SJSA1 (cell line): ENCODE measurements at regions not wholly inside any gene's neighbourhood (a gene's known extent, or its start where the extent isn't known, plus 50 kb on each side); places are given as distances from the start of the nearest gene placed in this dataset.

ENCODE experiments used
- DNase-seq, 2 experiments: peaks; one replicate each; pipeline ENCODE4 v3.0.0-alpha.2; 2015 to 2020; ENCODE audit warnings: low spot score in 2 of 2, low read depth in 1 of 2
- H3K27ac ChIP-seq: fragments of 250-450 bp; sonication (Bioruptor Pico); 2 replicates; pipeline ENCODE4 v1.5.1; 2020; ENCODE audit warnings: mild to moderate bottlenecking, moderate library complexity
- H3K27me3 ChIP-seq: fragments of 250-450 bp; sonication (Bioruptor Pico); replicated peaks from 2 replicates; pipeline ENCODE4 v1.5.1; 2020; ENCODE audit warnings: mild to moderate bottlenecking, moderate library complexity
- H3K36me3 ChIP-seq: fragments of 250-450 bp; sonication (Bioruptor Pico); 2 replicates; pipeline ENCODE4 v1.5.1; 2020; ENCODE audit warnings: mild to moderate bottlenecking
- H3K4me1 ChIP-seq: fragments of 250-450 bp; sonication (Bioruptor Pico); replicated peaks from 2 replicates; pipeline ENCODE4 v1.6.1; 2021; ENCODE audit warnings: mild to moderate bottlenecking
- H3K4me3 ChIP-seq: fragments of 250-450 bp; sonication (Bioruptor Pico); 2 replicates; pipeline ENCODE4 v1.5.1; 2020; ENCODE audit warnings: mild to moderate bottlenecking
- H3K9me3 ChIP-seq: fragments of 250-450 bp; sonication (Bioruptor Pico); replicated peaks from 2 replicates; pipeline ENCODE4 v1.5.1; 2020; ENCODE audit warnings: mild to moderate bottlenecking

DNA sequence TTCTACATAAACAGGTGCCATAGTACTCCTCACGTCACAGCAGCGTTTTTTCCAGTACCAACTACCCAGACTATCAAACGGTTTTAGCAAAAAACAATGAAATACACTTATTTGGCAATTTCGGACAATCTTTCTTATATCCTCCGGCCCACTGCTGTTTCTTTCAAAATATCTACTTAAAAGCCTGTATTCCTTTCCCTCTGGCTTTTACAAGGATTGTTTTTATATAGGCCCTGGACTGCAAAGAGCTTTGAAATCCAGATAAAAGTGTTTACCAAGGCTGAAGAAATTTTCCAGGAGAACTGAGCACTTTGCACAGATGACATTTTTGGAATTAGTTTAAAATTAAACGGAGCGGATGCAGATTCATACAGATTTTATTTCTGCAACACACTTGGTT lies 255.9 kb upstream of the STARD13 start:
- H3K4me1 ChIP-seq = peaks cover 29% of the 10 kb centered on the region
- no peaks in the 10 kb centered on the region for H3K36me3 ChIP-seq
- H3K27me3 ChIP-seq = no peaks in the 10 kb centered on the region
- DNase-seq = no peak
- no peaks in the 10 kb centered on the region for H3K9me3 ChIP-seq
- H3K4me3 ChIP-seq = no peak overlapping the region
- peak overlapping the region; percentile 97 for H3K27ac ChIP-seq

GRCh38 chr13:33541962-33542308 lies 256.4 kb upstream of the STARD13 start:
- Histone ChIP-seq H3K27ac (peak overlapping the region; percentile 97), H3K4me3 (peak overlapping the region; percentile 33), H3K27me3 (no peaks in the 10 kb centered on the region), H3K9me3 (no peaks in the 10 kb centered on the region), H3K4me1 (peaks cover 26% of the 10 kb centered on the region), H3K36me3 (no peaks in the 10 kb centered on the region)
- no peak for DNase-seq

DNA sequence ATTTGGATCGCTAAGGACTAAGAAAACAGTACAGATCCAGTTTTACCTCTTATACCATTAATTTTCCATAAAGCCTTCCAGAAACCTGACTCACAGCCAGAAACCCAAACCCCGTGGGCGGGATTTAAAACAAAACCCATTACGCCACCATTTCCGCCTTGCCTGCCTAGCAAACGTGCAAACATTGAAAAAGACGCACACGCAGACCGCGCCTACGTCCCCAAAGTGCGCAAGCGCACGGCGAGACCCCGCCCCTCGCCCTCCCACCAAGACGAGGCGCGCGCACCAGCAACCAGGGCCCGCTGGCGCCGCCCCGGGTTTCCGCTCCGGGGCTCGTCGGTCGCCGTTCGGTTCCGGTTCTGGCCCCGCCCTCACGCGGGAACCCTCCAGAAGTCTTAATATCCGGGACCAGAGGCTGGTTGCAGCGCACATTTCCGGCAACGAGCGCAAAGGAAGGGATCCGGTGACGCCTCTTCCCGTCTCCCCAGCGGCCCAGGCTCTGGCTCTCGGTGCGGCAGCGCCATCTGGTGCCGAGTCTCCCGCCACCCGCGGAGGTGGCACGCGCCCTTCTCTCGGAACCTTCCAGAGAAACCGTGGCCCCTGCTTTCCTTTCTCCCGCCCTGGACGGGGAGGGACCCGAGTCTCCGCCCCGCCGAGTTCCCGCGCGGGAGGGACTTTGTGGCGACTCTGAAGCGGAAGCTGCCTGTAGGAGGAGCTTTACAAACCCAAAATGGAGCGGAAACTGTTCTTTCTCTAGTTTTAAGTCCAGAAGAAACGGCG lies 256.9 kb upstream of the STARD13 start:
- Histone ChIP-seq H3K27ac (peak overlapping the region; percentile 97), H3K4me3 (peak overlapping the region; percentile 33), H3K4me1 (peaks cover 23% of the 10 kb centered on the region), H3K9me3 (no peaks in the 10 kb centered on the region), H3K36me3 (no peaks in the 10 kb centered on the region), H3K27me3 (no peaks in the 10 kb centered on the region)
- DNase-seq = peak; percentile 97 to 99

DNA sequence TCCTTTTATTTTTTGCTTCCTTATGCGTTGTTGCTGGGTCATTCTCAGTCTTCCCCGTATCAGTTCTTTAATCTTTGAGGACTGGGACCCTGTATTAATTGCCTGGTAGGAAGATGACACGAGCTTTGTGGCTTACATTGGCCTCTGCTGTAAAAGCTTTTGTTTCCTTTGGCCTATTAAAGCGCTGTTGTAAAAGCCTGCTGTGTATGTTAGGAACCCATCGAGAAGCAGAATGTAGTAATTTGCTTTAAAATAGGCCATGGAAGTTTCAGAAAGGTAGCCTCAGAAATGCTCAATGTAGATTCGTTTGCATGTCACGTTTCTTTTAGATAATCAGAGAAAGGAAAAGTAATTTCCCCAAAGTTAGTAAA lies 257.5 kb upstream of the STARD13 start:
- no peak for DNase-seq
- Histone ChIP-seq H3K9me3 (no peaks in the 10 kb centered on the region), H3K4me3 (peak overlapping the region; percentile 33), H3K4me1 (peaks cover 19% of the 10 kb centered on the region), H3K36me3 (no peaks in the 10 kb centered on the region), H3K27me3 (no peaks in the 10 kb centered on the region), H3K27ac (peak overlapping the region; percentile 97)

DNA sequence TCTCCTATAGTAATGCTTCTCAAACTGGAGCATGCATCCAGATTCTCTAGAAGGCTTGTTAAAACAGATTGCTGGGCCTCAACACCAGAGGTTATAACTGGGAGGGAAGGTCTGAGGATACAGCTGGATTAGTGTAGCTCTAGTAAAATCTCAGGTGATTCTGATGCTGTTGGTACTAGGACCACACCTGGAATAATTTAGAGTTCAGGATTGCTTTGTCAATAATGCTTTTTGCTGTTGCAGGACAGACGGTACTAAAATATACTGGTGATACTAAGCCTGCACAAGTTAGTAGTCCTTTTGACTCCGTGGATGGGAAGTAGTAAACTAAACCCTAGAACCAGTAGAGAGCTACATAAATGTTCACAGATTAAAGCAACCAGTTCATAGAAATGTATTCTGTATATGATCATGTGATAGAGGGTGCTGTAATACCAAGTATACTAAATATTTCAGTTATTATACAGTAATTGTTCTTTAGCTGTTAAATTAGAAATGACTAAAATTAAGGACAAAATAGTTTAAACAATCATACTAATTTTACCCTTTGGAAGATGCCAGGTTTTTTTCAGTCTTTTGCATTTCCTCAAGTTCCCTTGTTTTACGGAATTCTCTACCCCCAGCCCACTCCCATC lies 258.2 kb upstream of the STARD13 start:
- Histone ChIP-seq H3K27ac (peak overlapping the region; percentile 97), H3K9me3 (no peaks in the 10 kb centered on the region), H3K27me3 (no peaks in the 10 kb centered on the region), H3K36me3 (no peaks in the 10 kb centered on the region), H3K4me1 (peaks cover 19% of the 10 kb centered on the region), H3K4me3 (no peak overlapping the region)
- no peak for DNase-seq

DNA sequence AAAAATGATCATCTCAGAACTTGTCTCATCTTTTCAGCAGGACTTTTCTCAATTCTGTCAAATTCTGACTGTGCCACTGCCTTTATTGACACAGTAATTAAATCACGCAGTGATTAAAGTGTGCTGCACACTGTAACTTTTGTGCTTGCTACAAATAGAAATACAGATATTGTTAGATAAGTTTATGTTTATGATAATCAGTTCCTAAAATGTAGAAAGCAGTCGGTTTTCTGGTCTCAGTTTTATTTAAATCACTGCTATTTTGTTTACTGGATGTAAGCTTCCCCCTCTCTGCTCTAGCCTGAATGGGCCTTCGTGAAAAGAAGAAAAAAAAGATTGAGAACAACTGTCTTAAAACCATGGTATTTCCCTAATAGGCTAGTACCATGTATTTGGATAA lies 258.8 kb upstream of the STARD13 start:
- H3K36me3 ChIP-seq = no peaks in the 10 kb centered on the region
- no peak overlapping the region for H3K4me3 ChIP-seq
- H3K4me1 ChIP-seq = peaks cover 19% of the 10 kb centered on the region
- H3K9me3 ChIP-seq = no peaks in the 10 kb centered on the region
- no peak overlapping the region for H3K27ac ChIP-seq
- DNase-seq = no peak
- no peaks in the 10 kb centered on the region for H3K27me3 ChIP-seq

DNA sequence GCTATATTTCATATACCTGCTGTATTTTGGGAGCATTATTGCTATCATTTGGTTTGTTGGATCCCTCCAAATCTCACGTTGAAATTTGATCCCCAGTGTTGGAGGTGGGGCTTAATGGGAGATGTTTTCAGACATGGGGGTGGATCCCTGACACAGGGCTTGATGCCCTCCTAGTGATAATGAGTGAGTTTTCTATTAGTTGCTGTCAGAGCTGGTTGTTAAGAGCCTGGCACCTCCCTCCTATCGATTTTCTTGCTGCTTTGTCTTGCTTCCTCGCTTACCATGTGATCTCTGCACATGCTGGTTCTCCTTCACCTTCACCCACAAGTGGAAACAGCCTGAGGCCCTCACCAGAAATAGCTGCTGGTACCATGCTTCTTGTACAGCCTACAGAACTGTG lies 259.9 kb upstream of the STARD13 start:
- H3K27ac ChIP-seq = no peak overlapping the region
- H3K4me1 ChIP-seq = peaks cover 19% of the 10 kb centered on the region
- H3K27me3 ChIP-seq = no peaks in the 10 kb centered on the region
- DNase-seq = no peak
- no peaks in the 10 kb centered on the region for H3K36me3 ChIP-seq
- no peak overlapping the region for H3K4me3 ChIP-seq
- no peaks in the 10 kb centered on the region for H3K9me3 ChIP-seq

GRCh38 chr13:33547035-33547434 lies 261.5 kb upstream of the STARD13 start:
- Histone ChIP-seq H3K4me3 (no peak overlapping the region), H3K36me3 (no peaks in the 10 kb centered on the region), H3K27me3 (no peaks in the 10 kb centered on the region), H3K4me1 (peaks cover 10% of the 10 kb centered on the region), H3K27ac (no peak overlapping the region), H3K9me3 (no peaks in the 10 kb centered on the region)
- DNase-seq = no peak

DNA sequence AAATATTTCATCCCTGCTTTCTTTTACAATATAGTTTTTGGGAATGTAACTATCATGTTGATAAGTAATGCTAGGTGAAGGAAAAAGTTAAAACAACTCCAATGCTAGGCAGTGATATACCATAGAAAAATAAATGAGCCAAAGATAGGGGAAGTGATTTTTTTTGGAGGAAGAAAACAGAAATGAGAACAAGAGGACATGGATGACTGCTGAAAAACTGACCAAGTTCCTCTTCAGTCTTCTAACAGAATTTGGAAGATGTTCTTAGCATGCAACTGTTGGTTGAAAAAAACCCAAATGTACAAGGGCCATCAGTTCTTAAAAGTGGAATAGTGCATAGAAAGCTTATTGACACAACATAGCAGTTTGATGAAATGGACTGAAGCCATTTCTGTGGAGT lies 262.5 kb upstream of the STARD13 start:
- H3K9me3 ChIP-seq = no peaks in the 10 kb centered on the region

DNA sequence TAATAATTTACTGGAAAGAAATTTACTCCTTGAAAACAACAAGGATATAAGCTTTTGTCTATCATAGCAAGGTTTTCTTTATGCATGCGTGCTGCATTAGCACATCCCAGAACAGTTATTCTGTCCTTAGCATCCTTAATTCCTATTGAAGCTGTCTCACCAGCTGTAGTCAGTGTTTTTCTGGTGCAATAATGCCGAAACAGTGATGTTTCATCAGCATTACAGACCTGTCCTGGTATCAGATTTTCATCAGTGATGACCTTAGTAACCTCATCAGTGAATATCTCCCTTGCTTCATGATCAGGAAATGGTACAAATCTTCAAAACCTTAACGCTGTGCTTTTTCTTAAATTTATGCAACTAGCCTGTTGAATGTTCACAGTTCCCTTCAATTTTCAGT lies 264.7 kb upstream of the STARD13 start:
- no peak for DNase-seq
- Histone ChIP-seq H3K27ac (no peak overlapping the region), H3K4me3 (no peak overlapping the region), H3K36me3 (no peaks in the 10 kb centered on the region), H3K9me3 (no peaks in the 10 kb centered on the region), H3K27me3 (no peaks in the 10 kb centered on the region), H3K4me1 (no peaks in the 10 kb centered on the region)

More for the DNA sequence above, 262.5 kb upstream of the STARD13 start:
- Histone ChIP-seq H3K36me3 (no peaks in the 10 kb centered on the region), H3K27me3 (no peaks in the 10 kb centered on the region), H3K4me3 (no peak overlapping the region), H3K4me1 (peaks cover 8% of the 10 kb centered on the region), H3K27ac (no peak overlapping the region)
- DNase-seq = no peak

DNA sequence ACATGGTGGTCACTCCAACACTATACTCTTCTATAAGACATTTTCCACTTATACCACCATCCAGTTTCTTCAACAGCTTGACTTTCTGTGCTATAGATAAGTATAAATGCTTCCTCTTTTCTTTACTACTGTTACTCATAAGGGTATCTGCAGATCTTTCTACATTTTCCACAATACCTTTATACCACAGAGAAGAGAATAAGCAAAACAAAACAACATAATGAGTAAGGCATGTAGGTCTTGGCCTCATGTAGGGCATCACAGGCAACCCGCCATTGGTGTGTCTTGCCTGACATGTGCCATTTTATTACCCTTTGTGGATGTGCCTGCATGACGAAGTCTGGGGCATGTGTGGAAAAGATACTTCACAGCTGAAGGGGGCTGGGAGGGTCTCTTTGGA lies 265.3 kb upstream of the STARD13 start:
- Histone ChIP-seq H3K4me3 (no peak overlapping the region), H3K27ac (no peak overlapping the region), H3K4me1 (no peaks in the 10 kb centered on the region), H3K9me3 (no peaks in the 10 kb centered on the region), H3K27me3 (no peaks in the 10 kb centered on the region), H3K36me3 (no peaks in the 10 kb centered on the region)
- no peak for DNase-seq

DNA sequence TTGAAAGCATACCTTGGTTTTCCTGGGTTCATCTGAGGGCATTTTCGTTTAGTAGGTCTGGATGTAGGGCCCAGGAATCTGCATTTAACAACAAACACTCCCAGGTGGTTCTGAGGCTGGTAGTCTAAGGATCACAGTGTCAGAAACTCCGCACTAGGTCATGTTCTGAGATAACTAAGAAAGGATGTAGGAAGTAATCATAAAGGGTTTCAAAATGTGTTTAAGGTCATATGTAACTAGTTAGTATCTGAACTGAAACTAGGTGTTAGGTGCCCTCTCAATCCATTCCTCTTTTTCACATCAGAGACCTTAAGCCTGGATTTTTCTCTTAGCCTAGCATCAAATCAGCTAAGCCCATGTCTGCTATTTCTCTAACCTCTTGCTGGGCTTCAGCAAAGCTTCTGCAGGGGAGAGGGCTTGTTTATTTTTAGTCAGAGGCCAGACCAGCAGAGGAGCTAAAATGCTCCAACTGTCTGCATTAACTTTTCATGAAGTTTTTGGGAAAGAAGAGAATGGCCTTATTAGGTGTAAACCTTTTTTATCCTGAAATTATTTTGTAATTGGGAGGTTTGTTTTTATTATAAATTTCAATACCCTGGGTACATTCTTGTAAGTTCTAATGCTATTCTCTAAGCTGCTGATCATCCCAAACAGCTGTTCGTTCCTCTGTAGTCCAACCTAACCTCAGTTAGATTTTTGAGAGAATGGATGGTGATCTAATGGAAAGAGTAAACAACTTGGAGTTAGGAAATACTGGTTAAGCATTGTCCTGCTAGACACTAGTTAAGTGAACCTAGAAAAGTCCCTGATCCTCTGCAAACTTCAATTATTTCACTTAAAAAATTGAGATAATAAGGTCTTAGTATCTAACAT lies 262.8 kb upstream of the RFC3 start:
- H3K4me3 ChIP-seq = no peak overlapping the region
- no peaks in the 10 kb centered on the region for H3K9me3 ChIP-seq
- H3K4me1 ChIP-seq = no peaks in the 10 kb centered on the region
- H3K27me3 ChIP-seq = no peaks in the 10 kb centered on the region
- no peak for DNase-seq
- H3K36me3 ChIP-seq = no peaks in the 10 kb centered on the region
- H3K27ac ChIP-seq = no peak overlapping the region

- Histone ChIP-seq H3K9me3 (no peaks in the 10 kb centered on the region), H3K27ac (no peak overlapping the region), H3K4me3 (no peak overlapping the region), H3K36me3 (no peaks in the 10 kb centered on the region), H3K27me3 (no peaks in the 10 kb centered on the region), H3K4me1 (no peaks in the 10 kb centered on the region)
- no peak for DNase-seq
Observed at GRCh38 chr13:33556828-33557227, 261.1 kb upstream of the RFC3 start.

GRCh38 chr13:33560726-33561125 lies 257.2 kb upstream of the RFC3 start:
- DNase-seq = no peak
- Histone ChIP-seq H3K27ac (no peak overlapping the region), H3K4me1 (no peaks in the 10 kb centered on the region), H3K27me3 (no peaks in the 10 kb centered on the region), H3K4me3 (no peak overlapping the region), H3K36me3 (no peaks in the 10 kb centered on the region), H3K9me3 (no peaks in the 10 kb centered on the region)
